ENCODE measurements at regions not wholly inside any gene's neighbourhood (a gene's known extent, or its start where the extent isn't known, plus 50 kb on each side); places are given as distances from the start of the nearest gene placed in this dataset.

DNA sequence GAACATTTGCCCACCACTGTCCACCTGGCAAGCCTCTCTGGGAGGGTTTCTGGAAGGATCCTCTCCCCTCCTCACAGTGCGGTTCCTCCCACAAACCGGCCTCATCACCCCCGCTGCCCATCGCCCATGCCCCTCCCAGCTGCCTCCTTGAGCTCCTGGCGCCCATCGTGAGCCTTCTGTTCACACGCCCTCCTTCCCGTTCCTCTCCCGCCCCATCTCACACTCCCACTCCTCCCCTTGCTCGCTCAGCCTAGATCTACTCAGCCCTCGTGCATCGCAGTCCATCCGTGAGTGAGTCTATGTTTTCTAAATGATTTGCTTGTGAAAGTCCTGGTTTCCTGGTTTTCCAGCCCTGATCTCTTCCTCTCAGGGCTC, 119.1 kb upstream of the C1orf174 start:
- no peaks in the 10 kb centered on the region for H3K9me3 ChIP-seq (ENCODE audit: control insufficient read depth in 4 of 4, low read length in 3 of 4)
- 78% methylated on average over 13 of the region's 13 CpGs for WGBS
- H3K4me3 ChIP-seq (ENCODE audit: low read depth in 1 of 3, low read length in 3 of 3): no peak overlapping the region
- H3K9ac ChIP-seq (ENCODE audit: low read depth in 1 of 2, low read length in 2 of 2): no peak overlapping the region
- no peaks in the 10 kb centered on the region for H3K36me3 ChIP-seq (ENCODE audit: control insufficient read depth in 4 of 4, insufficient read depth in 3 of 4, low read depth in 1 of 4, low read length in 3 of 4)
- H3K27me3 ChIP-seq (ENCODE audit: control insufficient read depth in 4 of 4, insufficient read depth in 4 of 4, low read length in 3 of 4): peaks cover 0 to 4% (median 0%) of the 10 kb centered on the region in 4 donors
- TF ChIP-seq HNF4G (IDR thresholded peaks at IDR 0.05) (no peak), ZBTB33 (IDR thresholded peaks at IDR 0.05) (no peak), TAF1 (conservative IDR thresholded peaks at IDR 0.05) (no peak), GABPA (IDR thresholded peaks at IDR 0.05 in 1 of 2, conservative IDR thresholded peaks at IDR 0.05 in 1 of 2) (no peak)
- TF ChIP-seq, protein P1, sequence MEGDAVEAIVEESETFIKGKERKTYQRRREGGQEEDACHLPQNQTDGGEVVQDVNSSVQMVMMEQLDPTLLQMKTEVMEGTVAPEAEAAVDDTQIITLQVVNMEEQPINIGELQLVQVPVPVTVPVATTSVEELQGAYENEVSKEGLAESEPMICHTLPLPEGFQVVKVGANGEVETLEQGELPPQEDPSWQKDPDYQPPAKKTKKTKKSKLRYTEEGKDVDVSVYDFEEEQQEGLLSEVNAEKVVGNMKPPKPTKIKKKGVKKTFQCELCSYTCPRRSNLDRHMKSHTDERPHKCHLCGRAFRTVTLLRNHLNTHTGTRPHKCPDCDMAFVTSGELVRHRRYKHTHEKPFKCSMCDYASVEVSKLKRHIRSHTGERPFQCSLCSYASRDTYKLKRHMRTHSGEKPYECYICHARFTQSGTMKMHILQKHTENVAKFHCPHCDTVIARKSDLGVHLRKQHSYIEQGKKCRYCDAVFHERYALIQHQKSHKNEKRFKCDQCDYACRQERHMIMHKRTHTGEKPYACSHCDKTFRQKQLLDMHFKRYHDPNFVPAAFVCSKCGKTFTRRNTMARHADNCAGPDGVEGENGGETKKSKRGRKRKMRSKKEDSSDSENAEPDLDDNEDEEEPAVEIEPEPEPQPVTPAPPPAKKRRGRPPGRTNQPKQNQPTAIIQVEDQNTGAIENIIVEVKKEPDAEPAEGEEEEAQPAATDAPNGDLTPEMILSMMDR (IDR thresholded peaks at IDR 0.05; ENCODE audit: low read depth, low read length, missing input control): no peak
- no peak overlapping the region for H3K27ac ChIP-seq (ENCODE audit: low read depth in 1 of 2, low read length in 2 of 2)
- H3K4me1 ChIP-seq (ENCODE audit: control insufficient read depth in 4 of 4, insufficient read depth in 4 of 4, low read length in 3 of 4): no peaks in the 10 kb centered on the region
- no peak for DNase-seq (ENCODE audit: low spot score)

- Histone ChIP-seq H3K27ac (ENCODE audit: low read depth in 1 of 2, low read length in 2 of 2) (no peak overlapping the region), H3K36me3 (ENCODE audit: control insufficient read depth in 4 of 4, insufficient read depth in 3 of 4, low read depth in 1 of 4, low read length in 3 of 4) (no peaks in the 10 kb centered on the region), H3K9ac (ENCODE audit: low read depth in 1 of 2, low read length in 2 of 2) (no peak overlapping the region), H3K9me3 (ENCODE audit: control insufficient read depth in 4 of 4, low read length in 3 of 4) (no peaks in the 10 kb centered on the region), H3K27me3 (ENCODE audit: control insufficient read depth in 4 of 4, insufficient read depth in 4 of 4, low read length in 3 of 4) (peaks cover 0 to 4% (median 0%) of the 10 kb centered on the region in 4 donors), H3K4me3 (ENCODE audit: low read depth in 1 of 3, low read length in 3 of 3) (no peak overlapping the region), H3K4me1 (ENCODE audit: control insufficient read depth in 4 of 4, insufficient read depth in 4 of 4, low read length in 3 of 4) (no peaks in the 10 kb centered on the region)
- peak; percentile 29 for DNase-seq (ENCODE audit: low spot score)
- TF ChIP-seq, protein P2, sequence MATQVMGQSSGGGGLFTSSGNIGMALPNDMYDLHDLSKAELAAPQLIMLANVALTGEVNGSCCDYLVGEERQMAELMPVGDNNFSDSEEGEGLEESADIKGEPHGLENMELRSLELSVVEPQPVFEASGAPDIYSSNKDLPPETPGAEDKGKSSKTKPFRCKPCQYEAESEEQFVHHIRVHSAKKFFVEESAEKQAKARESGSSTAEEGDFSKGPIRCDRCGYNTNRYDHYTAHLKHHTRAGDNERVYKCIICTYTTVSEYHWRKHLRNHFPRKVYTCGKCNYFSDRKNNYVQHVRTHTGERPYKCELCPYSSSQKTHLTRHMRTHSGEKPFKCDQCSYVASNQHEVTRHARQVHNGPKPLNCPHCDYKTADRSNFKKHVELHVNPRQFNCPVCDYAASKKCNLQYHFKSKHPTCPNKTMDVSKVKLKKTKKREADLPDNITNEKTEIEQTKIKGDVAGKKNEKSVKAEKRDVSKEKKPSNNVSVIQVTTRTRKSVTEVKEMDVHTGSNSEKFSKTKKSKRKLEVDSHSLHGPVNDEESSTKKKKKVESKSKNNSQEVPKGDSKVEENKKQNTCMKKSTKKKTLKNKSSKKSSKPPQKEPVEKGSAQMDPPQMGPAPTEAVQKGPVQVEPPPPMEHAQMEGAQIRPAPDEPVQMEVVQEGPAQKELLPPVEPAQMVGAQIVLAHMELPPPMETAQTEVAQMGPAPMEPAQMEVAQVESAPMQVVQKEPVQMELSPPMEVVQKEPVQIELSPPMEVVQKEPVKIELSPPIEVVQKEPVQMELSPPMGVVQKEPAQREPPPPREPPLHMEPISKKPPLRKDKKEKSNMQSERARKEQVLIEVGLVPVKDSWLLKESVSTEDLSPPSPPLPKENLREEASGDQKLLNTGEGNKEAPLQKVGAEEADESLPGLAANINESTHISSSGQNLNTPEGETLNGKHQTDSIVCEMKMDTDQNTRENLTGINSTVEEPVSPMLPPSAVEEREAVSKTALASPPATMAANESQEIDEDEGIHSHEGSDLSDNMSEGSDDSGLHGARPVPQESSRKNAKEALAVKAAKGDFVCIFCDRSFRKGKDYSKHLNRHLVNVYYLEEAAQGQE (IDR thresholded peaks at IDR 0.05): no peak
- WGBS: 79% methylated on average over 15 of the region's 15 CpGs
Observed at GRCh38 chr1:4019606-4020331, 119.7 kb upstream of the C1orf174 start.

- TF ChIP-seq, protein P2 (IDR thresholded peaks at IDR 0.05): no peak
- H3K36me3 ChIP-seq (ENCODE audit: control insufficient read depth in 4 of 4, insufficient read depth in 3 of 4, low read depth in 1 of 4, low read length in 3 of 4): no peaks in the 10 kb centered on the region
- DNase-seq (ENCODE audit: low spot score): no peak
- no peaks in the 10 kb centered on the region for H3K9me3 ChIP-seq (ENCODE audit: control insufficient read depth in 4 of 4, low read length in 3 of 4)
- WGBS: 60% methylated on average over 9 of the region's 9 CpGs
- peaks cover 0 to 4% (median 0%) of the 10 kb centered on the region in 4 donors for H3K27me3 ChIP-seq (ENCODE audit: control insufficient read depth in 4 of 4, insufficient read depth in 4 of 4, low read length in 3 of 4)
- H3K27ac ChIP-seq (ENCODE audit: low read depth in 1 of 2, low read length in 2 of 2): no peak overlapping the region
- no peaks in the 10 kb centered on the region for H3K4me1 ChIP-seq (ENCODE audit: control insufficient read depth in 4 of 4, insufficient read depth in 4 of 4, low read length in 3 of 4)
- no peak overlapping the region for H3K4me3 ChIP-seq (ENCODE audit: low read depth in 1 of 3, low read length in 3 of 3)
- H3K9ac ChIP-seq (ENCODE audit: low read depth in 1 of 2, low read length in 2 of 2): no peak overlapping the region
Observed at GRCh38 chr1:4020449-4020848, 120.4 kb upstream of the C1orf174 start.
